SIG-M5 (cell line): ENCODE measurements at regions not wholly inside any gene's neighbourhood (a gene's known extent, or its start where the extent isn't known, plus 50 kb on each side); places are given as distances from the start of the nearest gene placed in this dataset.
"Not testable (repeated sequence)": the region's sequence is repeated elsewhere in the genome, so short reads cannot be mapped to it uniquely, and the experiment has no call there.

Source experiments
- DNase-seq: peaks from one replicate; lab custom pipeline; 2025; lab: John Stamatoyannopoulos, UW

GRCh38 chr7:118418433-118418832 is 193.9 kb downstream of the ANKRD7 start:
- no peak for DNase-seq

- DNase-seq: no peak
These were observed 196.4 kb downstream of the ANKRD7 start for GRCh38 chr7:118420888-118421287.

GRCh38 chr7:118429141-118429540 is 204.6 kb downstream of the ANKRD7 start:
- no peak for DNase-seq

DNA sequence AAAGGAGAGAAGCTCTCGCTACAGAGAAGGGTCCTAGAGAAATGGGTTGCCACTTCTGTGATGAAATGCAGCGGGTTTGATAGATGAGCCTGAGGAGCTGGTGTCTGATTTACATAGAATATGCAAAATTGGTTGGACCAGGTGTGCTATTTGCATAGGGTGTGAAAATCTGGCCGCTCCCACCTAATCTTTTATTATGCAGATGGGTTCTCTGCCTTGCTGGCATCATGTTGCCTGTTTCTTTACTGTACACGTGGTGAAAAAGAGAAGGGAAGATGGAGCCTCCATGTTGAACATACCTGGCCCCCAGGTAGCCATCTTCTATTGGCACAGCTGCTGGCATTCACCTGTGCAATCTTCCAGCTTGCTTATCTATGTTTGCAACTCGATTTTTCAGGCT is 212.2 kb downstream of the ANKRD7 start:
- DNase-seq: no peak

DNA sequence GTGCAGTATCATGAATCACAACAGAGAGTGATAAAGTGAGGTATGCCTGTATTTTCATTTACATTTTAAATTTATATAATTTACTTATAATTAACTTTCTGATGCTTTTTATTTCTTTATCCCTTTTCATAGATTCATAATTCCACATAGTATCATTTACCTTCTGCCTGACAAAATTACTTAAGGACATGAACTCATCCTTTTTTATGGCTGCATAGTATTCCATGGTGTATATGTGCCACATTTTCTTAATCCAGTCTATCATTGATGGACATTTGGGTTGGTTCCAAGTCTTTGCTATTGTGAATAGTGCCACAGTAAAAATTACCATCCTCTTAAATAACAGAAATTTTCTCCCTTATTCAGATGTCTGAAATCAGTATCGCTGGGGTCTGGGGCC is 224.5 kb downstream of the ANKRD7 start:
- not testable (repeated sequence) for DNase-seq

DNA sequence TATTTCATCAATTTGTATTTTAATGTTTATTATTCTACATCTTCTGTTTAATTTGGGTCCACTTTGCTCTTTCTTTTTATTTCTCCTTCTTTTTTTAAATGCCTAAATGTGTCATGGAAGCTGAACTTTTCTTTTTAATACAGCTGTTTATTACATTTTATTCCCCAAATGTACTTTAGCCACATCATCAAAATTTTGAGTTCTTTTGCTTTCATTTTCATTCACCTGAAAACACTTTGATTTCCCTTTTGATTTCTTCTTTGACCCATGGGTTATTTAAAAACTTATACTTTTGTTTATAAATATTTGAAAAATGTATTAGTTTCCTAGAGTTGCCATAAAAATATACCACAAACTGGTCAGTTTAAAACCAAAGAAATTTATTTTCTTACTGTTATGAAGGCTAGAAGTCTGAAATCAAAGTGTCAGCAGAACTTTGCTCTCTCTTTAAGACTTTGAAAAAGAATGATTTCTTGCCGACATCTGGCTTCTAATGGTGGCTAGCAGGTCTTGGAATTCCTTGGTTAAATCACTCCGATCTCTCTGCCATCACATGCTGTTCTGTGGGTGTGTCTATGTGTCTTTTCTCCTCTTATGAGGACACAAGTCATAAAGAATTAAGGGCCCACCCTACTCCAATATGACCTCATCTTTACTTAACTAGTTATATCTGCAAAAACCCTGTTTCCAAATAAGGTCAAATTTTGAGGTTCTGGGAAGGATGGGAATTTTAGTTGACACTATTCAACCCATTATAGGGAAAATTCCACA is 225.5 kb downstream of the ANKRD7 start:
- DNase-seq: no peak

- no peak for DNase-seq
These were observed 227.6 kb downstream of the ANKRD7 start for GRCh38 chr7:118452128-118452527.

DNA sequence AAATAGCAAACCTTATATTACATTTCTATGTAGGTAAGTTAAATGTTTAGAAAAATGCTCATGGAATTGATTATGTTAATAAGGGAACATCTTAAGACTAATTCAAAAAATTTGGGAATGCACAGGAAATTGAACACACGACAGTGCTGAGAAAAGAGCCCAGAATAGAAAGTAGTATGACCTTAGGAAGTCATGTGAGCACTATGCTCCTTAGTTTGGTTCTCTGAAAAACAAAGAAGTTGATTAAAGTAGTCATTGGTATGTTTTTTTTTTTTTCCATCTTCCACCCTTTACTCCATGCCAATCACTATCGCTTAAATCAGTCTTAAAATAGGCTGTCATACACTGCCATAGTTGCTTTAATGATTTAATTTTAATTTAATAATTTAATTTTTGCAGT is 242.9 kb downstream of the ANKRD7 start:
- DNase-seq: no peak

DNA sequence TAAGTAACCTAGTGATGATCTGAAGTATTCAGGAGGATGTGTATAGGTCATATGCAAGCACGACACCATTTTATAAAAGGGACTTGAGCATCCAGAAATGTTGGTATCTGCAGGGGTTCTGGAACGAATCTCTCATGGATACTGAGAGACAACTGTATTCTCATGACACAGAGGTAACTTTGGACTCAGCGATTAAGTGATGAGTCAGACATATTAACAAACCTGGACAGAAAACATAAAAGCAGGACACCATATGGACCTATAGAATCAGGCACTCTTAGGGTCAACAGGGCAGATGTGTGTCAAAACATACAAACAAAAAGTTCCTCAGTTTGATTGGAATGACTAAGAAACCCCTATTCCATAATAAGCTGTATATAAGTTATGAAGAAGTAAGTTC is 248.1 kb downstream of the ANKRD7 start:
- DNase-seq: no peak

- DNase-seq: no peak
These were observed 248.8 kb downstream of the ANKRD7 start for GRCh38 chr7:118473271-118473670.

DNA sequence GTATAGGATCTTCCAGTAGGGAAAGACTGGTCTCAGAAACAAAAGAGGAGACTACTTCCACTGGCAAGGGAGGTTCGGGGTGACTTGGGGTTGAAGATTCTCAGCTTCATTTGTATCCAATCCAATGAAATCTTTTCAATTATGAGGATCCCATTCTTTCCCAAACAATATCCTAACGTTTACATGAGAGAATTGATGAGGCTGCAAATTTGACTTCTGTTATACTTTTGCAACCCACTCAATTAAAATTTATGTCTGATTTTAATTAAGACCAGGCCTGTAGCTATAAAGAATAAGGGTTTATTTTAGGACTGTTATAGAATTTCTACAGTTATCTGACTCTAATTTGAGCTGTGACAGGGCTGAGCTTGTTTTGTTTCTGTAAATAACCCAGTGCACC is 251.5 kb downstream of the ANKRD7 start:
- no peak for DNase-seq

DNA sequence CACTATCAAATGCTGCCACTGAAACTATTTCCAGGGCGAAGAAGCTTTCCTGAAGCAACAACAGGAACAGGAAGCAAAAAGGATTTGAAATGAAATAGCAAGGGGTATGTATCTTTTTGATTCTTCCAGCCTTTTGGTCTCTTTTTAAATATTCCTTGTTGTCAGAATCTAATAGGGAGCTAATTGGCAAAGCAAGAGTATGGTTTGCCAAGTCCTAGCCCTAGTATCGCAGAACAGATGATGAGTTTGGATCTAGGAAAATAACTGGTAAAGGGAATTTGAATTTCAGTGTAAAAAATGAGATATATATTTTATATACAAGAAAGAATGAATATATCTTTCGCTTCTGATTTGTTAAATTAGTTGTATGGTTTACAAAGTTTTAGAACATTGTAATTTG is 252.5 kb downstream of the ANKRD7 start:
- DNase-seq: no peak

GRCh38 chr7:118478236-118478635 is 253.7 kb downstream of the ANKRD7 start:
- DNase-seq: no peak

DNA sequence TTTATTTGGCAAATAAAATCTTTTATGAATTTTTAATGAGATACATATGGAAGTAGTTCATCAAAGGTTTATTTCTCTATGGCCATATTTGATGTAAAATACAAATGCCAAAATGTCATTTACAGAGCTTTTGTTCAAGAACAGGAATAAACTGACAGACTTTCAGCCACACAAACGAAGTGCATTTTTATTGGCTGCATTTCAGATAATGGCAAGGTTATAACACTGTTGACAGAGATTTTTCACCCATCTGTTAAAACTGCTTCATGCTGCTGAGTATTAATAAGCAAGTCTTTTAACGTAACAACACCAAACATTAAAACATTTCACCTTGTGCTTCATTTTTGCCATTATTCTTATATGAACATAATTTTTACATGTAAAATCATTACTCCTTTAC is 254.4 kb downstream of the ANKRD7 start:
- no peak for DNase-seq

- no peak for DNase-seq
These were observed 268.0 kb downstream of the ANKRD7 start for GRCh38 chr7:118492466-118492865.

- DNase-seq: no peak
These were observed 271.7 kb downstream of the ANKRD7 start for GRCh38 chr7:118496138-118496644.

DNA sequence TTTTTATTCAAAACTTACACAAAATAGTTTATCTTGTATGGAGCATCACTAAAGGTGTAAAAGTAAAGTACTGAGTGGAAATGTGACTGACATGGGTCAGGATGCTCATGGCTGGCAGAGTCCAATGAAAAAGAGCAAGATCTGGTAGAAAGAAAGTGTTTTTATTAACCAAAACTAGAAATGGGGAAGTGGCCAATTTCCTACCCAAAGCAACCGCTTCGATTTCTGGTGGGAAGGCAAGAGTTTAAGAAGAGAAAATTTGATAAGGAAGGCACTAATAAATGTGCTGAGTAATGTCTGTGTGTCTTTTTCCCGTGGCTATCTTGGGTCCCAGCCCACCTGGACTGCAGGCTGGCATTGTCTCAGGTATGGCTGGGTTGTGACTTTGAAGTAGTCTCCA is 277.7 kb downstream of the ANKRD7 start:
- DNase-seq: no peak

GRCh38 chr7:118511146-118511545 is 286.6 kb downstream of the ANKRD7 start:
- no peak for DNase-seq

- DNase-seq: no peak
These were observed 292.8 kb downstream of the ANKRD7 start for GRCh38 chr7:118517275-118517674.

GRCh38 chr7:118525020-118525419 is 300.5 kb downstream of the ANKRD7 start:
- no peak for DNase-seq

DNA sequence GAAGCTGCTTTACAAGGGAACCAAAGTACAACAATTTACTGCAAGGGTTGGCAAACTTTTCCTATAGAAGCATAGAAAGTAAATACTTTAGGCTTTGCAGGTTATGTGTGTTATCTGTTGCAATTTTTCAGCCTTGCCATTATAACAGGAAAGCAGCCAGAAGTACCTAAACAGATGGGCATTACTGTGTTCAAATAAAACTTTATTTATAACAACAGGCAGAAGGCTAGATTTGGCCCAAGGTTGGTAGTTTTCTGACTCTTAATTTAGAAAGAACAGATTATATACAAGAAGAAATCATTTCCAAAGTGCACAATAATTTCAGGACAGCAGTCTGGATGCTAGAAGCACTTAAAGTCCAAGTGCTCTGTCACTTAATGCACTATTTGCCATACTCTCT is 307.1 kb downstream of the ANKRD7 start:
- DNase-seq: no peak

DNA sequence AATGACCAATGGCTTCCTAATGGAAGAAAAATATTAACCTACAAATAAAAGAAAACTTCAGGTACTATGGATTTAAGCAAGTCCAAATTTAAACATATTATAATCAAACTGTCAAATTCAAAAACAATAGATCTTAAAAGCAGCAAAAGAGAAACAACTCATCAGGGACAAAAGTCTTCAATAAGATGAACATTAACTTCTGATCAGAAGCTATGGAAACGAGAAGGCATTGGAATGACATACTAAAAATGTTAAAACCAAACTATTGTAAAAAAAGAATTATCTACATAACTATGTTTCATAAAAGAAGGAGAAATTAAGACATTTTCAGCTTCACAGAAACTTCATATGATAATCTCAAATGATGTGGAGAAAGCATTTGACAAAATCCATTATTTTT is 334.7 kb downstream of the ANKRD7 start:
- DNase-seq: no peak

DNA sequence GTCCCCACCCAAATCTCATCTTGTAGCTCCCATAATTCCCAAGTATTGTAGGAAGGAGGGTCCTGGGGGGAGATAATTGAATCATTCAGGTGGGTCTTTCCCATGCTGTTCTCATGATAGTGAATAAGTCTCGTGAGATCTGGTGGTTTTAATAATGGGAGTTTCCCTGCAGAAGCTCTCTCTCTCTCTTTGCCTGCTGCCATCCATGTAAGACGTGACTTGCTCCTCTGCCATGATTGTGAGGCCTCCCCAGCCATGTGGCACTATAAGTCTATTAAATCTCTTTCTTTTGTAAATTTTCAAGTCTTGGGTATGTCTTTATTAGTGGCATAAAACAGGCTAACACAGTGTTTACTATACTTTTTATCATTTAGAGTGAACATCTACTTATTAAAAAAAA is 338.8 kb downstream of the ANKRD7 start:
- DNase-seq: no peak

GRCh38 chr7:118572604-118573003 is 348.1 kb downstream of the ANKRD7 start:
- no peak for DNase-seq
